ENCODE measurements at regions not wholly inside any gene's neighbourhood (a gene's known extent, or its start where the extent isn't known, plus 50 kb on each side); places are given as distances from the start of the nearest gene placed in this dataset.

DNA sequence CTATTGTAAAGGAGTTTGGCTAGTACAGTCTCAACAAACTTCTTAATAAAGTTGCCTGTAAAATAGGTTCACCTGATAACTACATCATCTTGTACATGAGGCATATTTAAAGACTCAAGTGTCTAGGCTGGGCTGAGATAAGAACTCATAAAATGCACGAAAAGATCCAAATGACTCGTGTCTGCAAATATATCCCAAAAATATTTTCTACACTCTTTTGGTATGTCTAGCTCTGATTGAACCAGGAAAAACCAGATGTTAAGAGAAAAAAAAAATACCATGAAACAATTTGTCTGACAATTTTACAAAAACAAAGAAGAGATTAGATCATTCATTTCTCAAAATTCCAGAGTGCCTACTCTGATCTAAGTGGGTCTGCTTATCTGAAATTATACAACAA, 166.9 kb upstream of the OSR1 start:
- no peaks in the 10 kb centered on the region for H3K36me3 ChIP-seq (ENCODE audit: control insufficient read depth, insufficient read depth, low read length)
- no peak for DNase-seq (ENCODE audit: low read depth)
- H3K4me3 ChIP-seq (ENCODE audit: low read depth, low read length): no peak overlapping the region
- ChIA-PET CTCF (interaction anchor here (0.8 kb wide), 1 partner anchor 10 kb away, joined by 3 read pairs; no protein-coding TSS in a partner anchor), POLR2A (no interaction called here)
- H3K27me3 ChIP-seq (ENCODE audit: control insufficient read depth, insufficient read depth, low read length): peaks cover 8% of the 10 kb centered on the region
- TF ChIP-seq, protein P1, sequence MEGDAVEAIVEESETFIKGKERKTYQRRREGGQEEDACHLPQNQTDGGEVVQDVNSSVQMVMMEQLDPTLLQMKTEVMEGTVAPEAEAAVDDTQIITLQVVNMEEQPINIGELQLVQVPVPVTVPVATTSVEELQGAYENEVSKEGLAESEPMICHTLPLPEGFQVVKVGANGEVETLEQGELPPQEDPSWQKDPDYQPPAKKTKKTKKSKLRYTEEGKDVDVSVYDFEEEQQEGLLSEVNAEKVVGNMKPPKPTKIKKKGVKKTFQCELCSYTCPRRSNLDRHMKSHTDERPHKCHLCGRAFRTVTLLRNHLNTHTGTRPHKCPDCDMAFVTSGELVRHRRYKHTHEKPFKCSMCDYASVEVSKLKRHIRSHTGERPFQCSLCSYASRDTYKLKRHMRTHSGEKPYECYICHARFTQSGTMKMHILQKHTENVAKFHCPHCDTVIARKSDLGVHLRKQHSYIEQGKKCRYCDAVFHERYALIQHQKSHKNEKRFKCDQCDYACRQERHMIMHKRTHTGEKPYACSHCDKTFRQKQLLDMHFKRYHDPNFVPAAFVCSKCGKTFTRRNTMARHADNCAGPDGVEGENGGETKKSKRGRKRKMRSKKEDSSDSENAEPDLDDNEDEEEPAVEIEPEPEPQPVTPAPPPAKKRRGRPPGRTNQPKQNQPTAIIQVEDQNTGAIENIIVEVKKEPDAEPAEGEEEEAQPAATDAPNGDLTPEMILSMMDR (IDR thresholded peaks at IDR 0.05; ENCODE audit: insufficient read depth, low read depth, low read length): no peak

DNA sequence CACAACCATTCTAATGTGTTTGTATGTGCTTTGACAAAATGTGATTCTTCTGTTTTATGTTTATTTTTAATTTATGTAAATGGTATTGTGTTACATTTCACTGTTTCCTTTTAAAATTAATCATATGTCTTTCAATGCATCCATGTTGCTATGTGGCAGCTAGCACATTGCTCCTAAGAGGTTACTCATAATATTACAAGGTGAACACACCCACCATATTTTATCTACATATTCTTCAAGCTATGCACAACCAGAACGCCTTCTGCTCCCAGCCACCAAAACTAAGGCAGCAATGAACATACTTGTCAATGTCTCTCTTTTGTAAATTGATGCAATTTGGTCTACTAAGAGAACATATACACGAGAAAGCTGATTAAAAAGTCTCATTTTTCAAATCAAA, 160.6 kb upstream of the OSR1 start:
- ChIA-PET POLR2A (no interaction called here), CTCF (interaction anchor here (0.7 to 0.8 kb wide), 2 partner anchors 27 to 93 kb away, joined by 3 to 4 read pairs; no protein-coding TSS in a partner anchor)
- 0 out of 2 replicates have a peak, but pooled peaks cover 5% of the 10 kb centered on the region for H3K27me3 ChIP-seq (ENCODE audit: control insufficient read depth, insufficient read depth, low read length)
- TF ChIP-seq, protein P1 (IDR thresholded peaks at IDR 0.05; ENCODE audit: insufficient read depth, low read depth, low read length): no peak
- DNase-seq (ENCODE audit: low read depth): no peak
- no peak overlapping the region for H3K4me3 ChIP-seq (ENCODE audit: low read depth, low read length)
- H3K36me3 ChIP-seq (ENCODE audit: control insufficient read depth, insufficient read depth, low read length): no peaks in the 10 kb centered on the region

DNA sequence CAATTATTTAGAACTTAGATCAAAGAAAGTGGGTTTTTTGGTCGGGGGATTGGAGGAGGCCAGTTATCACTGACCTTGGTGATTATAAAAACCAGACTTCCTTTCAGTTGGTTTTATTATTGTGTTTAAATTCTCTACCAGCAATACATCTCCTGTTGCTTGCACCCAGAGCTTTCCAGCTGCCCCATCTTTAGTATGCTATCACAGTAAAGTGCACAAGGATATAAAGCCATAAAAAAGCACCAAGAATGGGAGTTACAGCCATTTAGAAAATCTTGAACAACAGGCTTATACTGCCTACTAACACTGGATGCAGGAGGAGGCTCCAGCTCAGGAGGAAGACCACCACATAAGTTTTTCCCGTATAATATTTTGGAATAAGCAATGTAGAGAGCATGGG, 148.7 kb upstream of the OSR1 start:
- TF ChIP-seq, protein P1 (IDR thresholded peaks at IDR 0.05; ENCODE audit: insufficient read depth, low read depth, low read length): no peak
- H3K36me3 ChIP-seq (ENCODE audit: control insufficient read depth, insufficient read depth, low read length): no peaks in the 10 kb centered on the region
- ChIA-PET POLR2A (no interaction called here), CTCF (interaction anchor here (1.1 kb wide), 1 partner anchor 13 kb away, joined by 3 read pairs; no protein-coding TSS in a partner anchor)
- DNase-seq (ENCODE audit: low read depth): no peak
- H3K4me3 ChIP-seq (ENCODE audit: low read depth, low read length): no peak overlapping the region
- peaks cover 12% of the 10 kb centered on the region for H3K27me3 ChIP-seq (ENCODE audit: control insufficient read depth, insufficient read depth, low read length)

DNA sequence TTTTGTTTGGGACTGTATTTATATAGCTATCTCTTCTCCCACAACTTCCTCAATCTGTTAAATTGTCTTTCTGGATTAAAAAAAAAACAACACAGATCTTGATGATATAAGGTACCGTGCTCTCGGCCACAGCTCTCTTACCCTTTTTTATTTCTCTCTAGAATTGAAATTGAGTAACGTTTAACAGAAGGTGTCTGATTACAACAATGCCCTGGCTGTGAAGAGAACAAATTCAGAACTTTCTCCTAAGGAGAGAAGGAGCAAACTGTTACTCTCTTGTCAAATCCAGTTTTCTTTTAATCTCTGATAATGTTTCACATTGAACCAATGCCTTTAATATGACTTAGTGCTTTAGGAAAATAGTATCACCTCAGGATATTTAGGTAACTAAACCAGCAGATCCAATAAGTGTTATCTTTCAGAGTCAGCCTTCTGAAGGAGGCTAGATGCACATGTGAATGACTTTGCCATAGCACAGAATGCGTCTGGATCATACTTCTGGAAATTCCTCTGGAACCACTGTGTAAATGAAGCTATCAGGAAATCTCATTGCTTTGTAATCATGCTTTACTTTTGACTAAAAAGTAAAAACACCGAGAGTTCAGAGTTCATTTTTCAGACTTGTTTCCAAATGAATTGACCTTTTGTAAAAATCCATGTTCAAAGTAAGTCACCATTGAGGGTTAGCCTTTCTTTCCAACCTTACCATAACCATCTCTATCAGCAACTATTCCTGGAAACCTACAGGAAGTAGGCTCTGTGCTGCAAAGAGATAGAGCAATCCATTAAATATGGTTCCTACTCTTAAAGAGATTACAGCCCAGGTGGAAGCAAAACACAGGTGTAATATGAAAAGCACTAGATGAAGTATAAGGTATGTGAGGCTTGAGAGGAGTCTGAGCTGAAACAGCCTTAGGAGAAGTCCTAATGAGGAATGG, 147.0 kb upstream of the OSR1 start:
- POLR2A ChIA-PET: no interaction called here
- DNase-seq (ENCODE audit: low read depth): no peak
- CTCF ChIA-PET: no interaction called here
- peaks cover 14% of the 10 kb centered on the region for H3K27me3 ChIP-seq (ENCODE audit: control insufficient read depth, insufficient read depth, low read length)
- TF ChIP-seq, protein P1 (IDR thresholded peaks at IDR 0.05; ENCODE audit: insufficient read depth, low read depth, low read length): no peak
- no peak overlapping the region for H3K4me3 ChIP-seq (ENCODE audit: low read depth, low read length)
- H3K36me3 ChIP-seq (ENCODE audit: control insufficient read depth, insufficient read depth, low read length): no peaks in the 10 kb centered on the region

DNA sequence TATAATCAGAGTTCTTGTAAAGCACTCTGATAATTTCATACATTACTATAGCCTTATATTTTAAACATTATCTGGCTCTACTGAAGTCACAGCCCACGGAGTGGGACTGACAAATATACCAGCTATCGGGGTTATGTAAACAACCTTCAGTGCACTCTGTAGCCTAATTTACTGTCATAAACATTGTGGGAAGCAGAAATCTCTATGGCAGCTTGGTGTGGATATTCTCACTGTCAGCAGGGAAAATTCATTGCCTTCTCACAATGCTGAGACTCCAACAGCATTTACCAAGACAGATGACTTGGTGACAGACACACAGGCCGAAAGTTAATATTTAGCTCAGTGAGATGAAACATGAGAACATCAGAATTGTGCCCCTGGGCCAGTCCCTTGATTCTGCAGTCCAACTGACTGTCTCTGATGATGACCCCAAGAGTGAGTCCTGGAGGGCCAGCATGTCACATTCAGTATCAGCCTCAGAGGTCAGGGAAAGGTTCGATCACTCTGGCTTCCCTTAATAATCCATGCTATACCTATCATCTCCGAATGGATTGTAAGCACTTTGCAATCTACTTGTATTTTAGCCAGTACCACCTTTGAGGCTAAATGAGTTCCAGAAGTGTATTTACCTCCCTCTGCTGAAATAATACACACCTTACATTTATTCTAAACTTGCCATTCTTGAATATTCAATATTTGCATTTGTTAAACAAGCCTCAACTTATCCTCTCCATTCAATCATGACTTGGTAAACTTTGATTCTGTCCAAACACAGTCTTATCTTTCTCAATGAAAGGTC, 146.2 kb upstream of the OSR1 start:
- TF ChIP-seq, protein P1 (IDR thresholded peaks at IDR 0.05; ENCODE audit: insufficient read depth, low read depth, low read length): no peak
- Histone ChIP-seq H3K4me3 (ENCODE audit: low read depth, low read length) (no peak overlapping the region), H3K27me3 (ENCODE audit: control insufficient read depth, insufficient read depth, low read length) (peaks cover 13% of the 10 kb centered on the region), H3K36me3 (ENCODE audit: control insufficient read depth, insufficient read depth, low read length) (no peaks in the 10 kb centered on the region)
- ChIA-PET CTCF (interaction anchor here (0.6 kb wide), 1 partner anchor 47 kb away, joined by 3 read pairs; no protein-coding TSS in a partner anchor), POLR2A (no interaction called here)
- no peak for DNase-seq (ENCODE audit: low read depth)
